Keratinocyte (primary cell): ENCODE measurements at regions not wholly inside any gene's neighbourhood (a gene's known extent, or its start where the extent isn't known, plus 50 kb on each side); places are given as distances from the start of the nearest gene placed in this dataset.

Experiments used
- DNase-seq: peaks from one replicate; pipeline ENCODE4 v3.0.0-alpha.2; 2011; ENCODE audit warnings: low read depth, missing footprints, low spot score
- FAIRE-seq: peaks from 2 replicates; lab custom pipeline; 2011; peaks lifted over from hg19 to GRCh38; lab: Jason Lieb, UNC
- H2AFZ ChIP-seq: 2 replicates; pipeline ENCODE4 v1.6.0; 2012; ENCODE audit warnings: low read length, control low read depth, inconsistent platforms; ENCODE audit not compliant: control insufficient read depth
- H3K27ac ChIP-seq: 2 replicates; pipeline ENCODE4 v1.5.1; 2011; ENCODE audit warnings: low read length; ENCODE audit not compliant: control insufficient read depth, insufficient read depth
- H3K27me3 ChIP-seq: 3 replicates; pipeline ENCODE4 v1.6.0; 2011; ENCODE audit warnings: low read length; ENCODE audit not compliant: control insufficient read depth, insufficient read depth; ENCODE audit errors: extremely low read depth
- H3K36me3 ChIP-seq, 2 experiments: 2 replicates in 1 of 2; 3 replicates in 1 of 2; pipeline ENCODE4 v1.5.1; 2011; ENCODE audit warnings: low read length in 2 of 2, mild to moderate bottlenecking in 1 of 2; ENCODE audit not compliant: control insufficient read depth in 2 of 2, insufficient read depth in 2 of 2; ENCODE audit errors: extremely low read depth in 1 of 2
- H3K4me1 ChIP-seq: 3 replicates; pipeline ENCODE4 v1.5.1; 2011; ENCODE audit warnings: low read length; ENCODE audit not compliant: control insufficient read depth, insufficient read depth; ENCODE audit errors: extremely low read depth
- H3K4me2 ChIP-seq: 3 replicates; pipeline ENCODE4 v1.6.0; 2011; ENCODE audit warnings: low read depth, low read length; ENCODE audit not compliant: control insufficient read depth, insufficient read depth; ENCODE audit errors: extremely low read depth
- H3K4me3 ChIP-seq, 3 experiments: fragments of 200-600 bp in 1 of 3; sonication (generic) in 1 of 3; 2 replicates in 2 of 3; 3 replicates in 1 of 3; pipeline ENCODE4 v1.5.1; 2011 to 2016; ENCODE audit warnings: low read length in 3 of 3, mild to moderate bottlenecking in 3 of 3, control low read depth in 2 of 3, inconsistent platforms in 1 of 3, low read depth in 1 of 3, mixed read lengths in 1 of 3, mixed run types in 1 of 3, moderate library complexity in 1 of 3; ENCODE audit not compliant: control insufficient read depth in 2 of 3, insufficient read depth in 2 of 3; ENCODE audit errors: extremely low read depth in 1 of 3
- H3K79me2 ChIP-seq: 2 replicates; pipeline ENCODE4 v1.6.0; 2012; ENCODE audit warnings: low read length; ENCODE audit not compliant: control insufficient read depth, insufficient read depth
- H3K9ac ChIP-seq: 3 replicates; pipeline ENCODE4 v1.6.0; 2011; ENCODE audit warnings: low read length; ENCODE audit not compliant: control insufficient read depth, insufficient read depth; ENCODE audit errors: extremely low read depth
- H3K9me1 ChIP-seq: 3 replicates; pipeline ENCODE4 v1.6.0; 2011; ENCODE audit warnings: low read length; ENCODE audit not compliant: control insufficient read depth, insufficient read depth; ENCODE audit errors: extremely low read depth
- H3K9me3 ChIP-seq: 2 replicates; pipeline ENCODE4 v1.5.1; 2012; ENCODE audit warnings: low read depth, low read length; ENCODE audit not compliant: control insufficient read depth
- H4K20me1 ChIP-seq: 3 replicates; pipeline ENCODE4 v1.6.0; 2011; ENCODE audit warnings: low read length; ENCODE audit not compliant: control insufficient read depth, insufficient read depth; ENCODE audit errors: extremely low read depth
- EZH2 ChIP-seq: IDR thresholded peaks from one replicate; pipeline ENCODE4 v1.6.1; 2012; ENCODE audit warnings: inconsistent platforms, mild to moderate bottlenecking, low read length, moderate library complexity
- dilution Hi-C: fragments of 300-500 bp; cut with MboI; formaldehyde crosslinking; loops from one replicate; pipeline ENCODE4 v1.7.0; 2020; ENCODE audit warnings: low sequenced_read_pairs; ENCODE audit not compliant: extremely low pct_ligation_motif_present
- TF ChIP-seq, protein P1 (sequence below), 3 experiments: IDR thresholded peaks in 1 of 3; conservative IDR thresholded peaks in 1 of 3; optimal IDR thresholded peaks in 1 of 3; 2 replicates in 2 of 3; 3 replicates in 1 of 3; pipeline versions ENCODE3 to v1.5.1; 2011; ENCODE audit warnings: low read length in 3 of 3, mild to moderate bottlenecking in 3 of 3, moderate library complexity in 2 of 3, control low read depth in 1 of 3, inconsistent platforms in 1 of 3; ENCODE audit not compliant: insufficient read depth in 2 of 3; ENCODE audit errors: extremely low read depth in 1 of 3

DNA sequence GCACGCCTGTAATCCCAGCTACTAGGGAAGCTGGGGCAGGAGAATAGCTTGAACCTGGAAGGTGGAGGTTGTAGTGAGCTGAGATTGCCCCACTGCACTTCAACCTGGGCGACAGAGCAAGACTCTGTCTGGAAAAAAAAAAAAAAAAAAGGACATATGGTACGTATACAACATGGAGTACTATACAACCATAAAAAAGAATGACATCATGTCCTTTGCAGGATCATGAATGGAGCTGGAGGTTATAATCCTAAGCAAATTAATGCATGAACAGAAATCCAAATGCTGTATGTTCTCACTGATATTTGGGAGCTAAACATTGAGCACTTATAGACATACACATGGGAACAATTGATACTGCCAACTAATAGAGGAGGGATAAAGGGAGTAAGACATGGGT, 99.3 kb upstream of the KCNJ3 start:
- Histone ChIP-seq H3K9me3 (no peaks in the 10 kb centered on the region), H3K27me3 (no peaks in the 10 kb centered on the region), H3K9ac (no peak overlapping the region), H3K4me3 (no peak overlapping the region), H3K4me2 (no peak overlapping the region), H3K9me1 (no peaks in the 10 kb centered on the region), H3K36me3 (no peaks in the 10 kb centered on the region), H3K79me2 (no peaks in the 10 kb centered on the region), H3K4me1 (no peaks in the 10 kb centered on the region), H2AFZ (no peak overlapping the region), H4K20me1 (no peaks in the 10 kb centered on the region), H3K27ac (no peak overlapping the region)
- DNase-seq: no peak
- dilution Hi-C loops: no loop called here
- no peak for FAIRE-seq
- no peak for TF ChIP-seq EZH2
- TF ChIP-seq, protein P1, sequence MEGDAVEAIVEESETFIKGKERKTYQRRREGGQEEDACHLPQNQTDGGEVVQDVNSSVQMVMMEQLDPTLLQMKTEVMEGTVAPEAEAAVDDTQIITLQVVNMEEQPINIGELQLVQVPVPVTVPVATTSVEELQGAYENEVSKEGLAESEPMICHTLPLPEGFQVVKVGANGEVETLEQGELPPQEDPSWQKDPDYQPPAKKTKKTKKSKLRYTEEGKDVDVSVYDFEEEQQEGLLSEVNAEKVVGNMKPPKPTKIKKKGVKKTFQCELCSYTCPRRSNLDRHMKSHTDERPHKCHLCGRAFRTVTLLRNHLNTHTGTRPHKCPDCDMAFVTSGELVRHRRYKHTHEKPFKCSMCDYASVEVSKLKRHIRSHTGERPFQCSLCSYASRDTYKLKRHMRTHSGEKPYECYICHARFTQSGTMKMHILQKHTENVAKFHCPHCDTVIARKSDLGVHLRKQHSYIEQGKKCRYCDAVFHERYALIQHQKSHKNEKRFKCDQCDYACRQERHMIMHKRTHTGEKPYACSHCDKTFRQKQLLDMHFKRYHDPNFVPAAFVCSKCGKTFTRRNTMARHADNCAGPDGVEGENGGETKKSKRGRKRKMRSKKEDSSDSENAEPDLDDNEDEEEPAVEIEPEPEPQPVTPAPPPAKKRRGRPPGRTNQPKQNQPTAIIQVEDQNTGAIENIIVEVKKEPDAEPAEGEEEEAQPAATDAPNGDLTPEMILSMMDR (optimal IDR thresholded peaks at IDR 0.05 in 1 of 3, IDR thresholded peaks at IDR 0.05 in 1 of 3, conservative IDR thresholded peaks at IDR 0.05 in 1 of 3; ENCODE audit: extremely low read depth in 1 of 3, insufficient read depth in 2 of 3, low read length in 3 of 3): no peak

DNA sequence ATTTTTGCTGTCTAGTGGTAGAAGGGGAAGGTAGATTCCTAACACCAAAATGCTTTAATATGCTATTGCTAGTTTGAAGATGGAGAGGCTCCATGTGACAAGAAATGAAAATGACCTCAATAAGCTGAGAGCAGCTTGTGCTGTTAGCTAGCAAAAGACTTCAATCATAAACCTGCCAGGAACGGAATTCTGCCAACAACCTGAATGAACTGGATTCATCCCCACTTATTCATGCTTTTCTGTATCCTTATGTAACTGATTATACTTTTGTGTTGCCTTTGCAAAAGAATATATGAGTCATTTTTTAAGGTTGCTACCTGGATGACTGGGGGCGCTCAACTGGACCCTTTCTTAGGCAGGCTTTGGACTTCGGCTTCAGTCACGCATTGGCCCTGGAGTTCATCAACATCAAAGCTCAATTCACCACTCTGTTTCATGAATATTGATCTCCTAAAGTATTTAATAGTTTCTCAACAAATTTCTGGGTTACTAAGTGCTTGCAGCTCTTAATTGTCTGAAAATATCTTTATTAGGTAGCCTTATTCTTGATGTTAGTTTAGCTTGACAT, 97.5 kb upstream of the KCNJ3 start:
- no peaks in the 10 kb centered on the region for H3K36me3 ChIP-seq
- no peaks in the 10 kb centered on the region for H3K9me1 ChIP-seq
- H3K4me3 ChIP-seq: no peak overlapping the region
- TF ChIP-seq EZH2: no peak
- TF ChIP-seq, protein P1 (optimal IDR thresholded peaks at IDR 0.05 in 1 of 3, IDR thresholded peaks at IDR 0.05 in 1 of 3, conservative IDR thresholded peaks at IDR 0.05 in 1 of 3; ENCODE audit: extremely low read depth in 1 of 3, insufficient read depth in 2 of 3, low read length in 3 of 3): no peak
- no peaks in the 10 kb centered on the region for H3K4me1 ChIP-seq
- no peak overlapping the region for H3K9ac ChIP-seq
- no peak overlapping the region for H2AFZ ChIP-seq
- no peaks in the 10 kb centered on the region for H3K79me2 ChIP-seq
- H3K27ac ChIP-seq: no peak overlapping the region
- no peaks in the 10 kb centered on the region for H3K9me3 ChIP-seq
- DNase-seq (no peak), FAIRE-seq (no peak)
- H3K4me2 ChIP-seq: no peak overlapping the region
- H3K27me3 ChIP-seq: no peaks in the 10 kb centered on the region
- no peaks in the 10 kb centered on the region for H4K20me1 ChIP-seq
- dilution Hi-C loops: no loop called here
